ENCODE measurements at regions not wholly inside any gene's neighbourhood (a gene's known extent, or its start where the extent isn't known, plus 50 kb on each side); places are given as distances from the start of the nearest gene placed in this dataset.

DNA sequence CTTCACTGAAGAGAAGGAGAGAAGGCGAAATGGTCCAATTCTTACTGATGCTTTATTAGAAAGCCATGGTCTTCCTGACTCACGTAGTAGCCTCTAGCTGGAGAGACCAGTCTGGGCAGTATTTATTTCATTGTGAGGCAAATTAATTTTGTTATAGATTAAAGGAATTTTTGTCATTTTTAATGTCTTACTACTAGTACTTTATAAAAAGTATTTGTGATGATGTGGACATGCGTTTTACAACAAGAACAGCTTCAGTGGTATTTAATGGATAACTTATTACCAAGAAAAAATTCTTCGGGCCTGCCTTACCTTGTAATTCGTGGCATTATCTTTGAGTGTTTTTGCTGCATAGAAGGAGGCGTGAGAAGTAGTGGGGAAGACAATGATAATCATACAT, 339.4 kb upstream of the SHH start:
- Histone ChIP-seq H3K4me1 (ENCODE audit: insufficient read depth, low read length) (no peaks in the 10 kb centered on the region), H3K9ac (ENCODE audit: low read length) (no peak overlapping the region), H3K4me2 (ENCODE audit: low read length) (no peak overlapping the region), H3K36me3 (ENCODE audit: insufficient read depth, low read length) (no peaks in the 10 kb centered on the region), H2AFZ (ENCODE audit: low read depth, low read length) (no peak overlapping the region), H3K79me2 (ENCODE audit: insufficient read depth, low read length) (no peaks in the 10 kb centered on the region), H3K4me3 (ENCODE audit: insufficient read depth, low read depth, low read length) (no peak overlapping the region), H3K27me3 (ENCODE audit: insufficient read depth, low read length) (peaks cover 2% of the 10 kb centered on the region), H4K20me1 (ENCODE audit: insufficient read depth, low read length) (no peaks in the 10 kb centered on the region), H3K9me3 (ENCODE audit: insufficient read depth, low read depth, low read length) (no peaks in the 10 kb centered on the region), H3K27ac (ENCODE audit: low read depth, low read length) (no peak overlapping the region)
- Mint-ChIP-seq H3K9me3 (ENCODE audit: unreplicated experiment) (peaks cover 2% of the 10 kb centered on the region), H3K27ac (ENCODE audit: unreplicated experiment) (no peak overlapping the region), H3K36me3 (ENCODE audit: low read depth, unreplicated experiment) (no peaks in the 10 kb centered on the region), H3K27me3 (ENCODE audit: low read depth, unreplicated experiment) (peaks cover 22% of the 10 kb centered on the region), H3K4me1 (ENCODE audit: low read depth, unreplicated experiment) (no peaks in the 10 kb centered on the region), H3K4me3 (ENCODE audit: unreplicated experiment) (no peak overlapping the region)
- no peak for FAIRE-seq
- TF ChIP-seq EZH2 (IDR thresholded peaks at IDR 0.05; ENCODE audit: insufficient read depth, low read length): no peak
- TF ChIP-seq, protein P1, sequence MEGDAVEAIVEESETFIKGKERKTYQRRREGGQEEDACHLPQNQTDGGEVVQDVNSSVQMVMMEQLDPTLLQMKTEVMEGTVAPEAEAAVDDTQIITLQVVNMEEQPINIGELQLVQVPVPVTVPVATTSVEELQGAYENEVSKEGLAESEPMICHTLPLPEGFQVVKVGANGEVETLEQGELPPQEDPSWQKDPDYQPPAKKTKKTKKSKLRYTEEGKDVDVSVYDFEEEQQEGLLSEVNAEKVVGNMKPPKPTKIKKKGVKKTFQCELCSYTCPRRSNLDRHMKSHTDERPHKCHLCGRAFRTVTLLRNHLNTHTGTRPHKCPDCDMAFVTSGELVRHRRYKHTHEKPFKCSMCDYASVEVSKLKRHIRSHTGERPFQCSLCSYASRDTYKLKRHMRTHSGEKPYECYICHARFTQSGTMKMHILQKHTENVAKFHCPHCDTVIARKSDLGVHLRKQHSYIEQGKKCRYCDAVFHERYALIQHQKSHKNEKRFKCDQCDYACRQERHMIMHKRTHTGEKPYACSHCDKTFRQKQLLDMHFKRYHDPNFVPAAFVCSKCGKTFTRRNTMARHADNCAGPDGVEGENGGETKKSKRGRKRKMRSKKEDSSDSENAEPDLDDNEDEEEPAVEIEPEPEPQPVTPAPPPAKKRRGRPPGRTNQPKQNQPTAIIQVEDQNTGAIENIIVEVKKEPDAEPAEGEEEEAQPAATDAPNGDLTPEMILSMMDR (IDR thresholded peaks at IDR 0.05; ENCODE audit: insufficient read depth, low read depth, low read length): no peak
- no peak for DNase-seq (ENCODE audit: low read depth)

DNA sequence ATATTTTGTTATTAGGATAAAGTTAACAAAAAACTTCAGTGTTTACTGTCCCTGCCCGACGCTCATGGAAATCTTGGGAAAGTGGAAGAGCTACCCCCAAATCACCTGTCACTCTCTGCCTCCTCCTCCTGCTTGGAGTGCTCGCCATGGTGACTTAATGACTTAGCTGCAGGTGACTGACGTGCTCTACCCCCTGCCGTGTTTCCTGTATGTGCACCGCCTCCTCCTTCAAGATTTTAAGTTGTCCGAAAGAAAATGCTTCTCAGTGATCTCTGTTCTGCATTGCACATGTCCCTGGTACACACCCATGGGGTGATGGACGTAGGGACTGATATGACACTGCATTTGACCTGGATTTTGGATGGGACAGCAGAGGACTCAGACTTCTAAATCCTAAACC, 338.8 kb upstream of the SHH start:
- Mint-ChIP-seq H3K27ac (ENCODE audit: unreplicated experiment) (no peak overlapping the region), H3K4me3 (ENCODE audit: unreplicated experiment) (no peak overlapping the region), H3K9me3 (ENCODE audit: unreplicated experiment) (peaks cover 2% of the 10 kb centered on the region), H3K36me3 (ENCODE audit: low read depth, unreplicated experiment) (no peaks in the 10 kb centered on the region), H3K4me1 (ENCODE audit: low read depth, unreplicated experiment) (no peaks in the 10 kb centered on the region), H3K27me3 (ENCODE audit: low read depth, unreplicated experiment) (peaks cover 25% of the 10 kb centered on the region)
- Histone ChIP-seq H3K4me2 (ENCODE audit: low read length) (no peak overlapping the region), H2AFZ (ENCODE audit: low read depth, low read length) (no peak overlapping the region), H4K20me1 (ENCODE audit: insufficient read depth, low read length) (no peaks in the 10 kb centered on the region), H3K4me1 (ENCODE audit: insufficient read depth, low read length) (no peaks in the 10 kb centered on the region), H3K4me3 (ENCODE audit: insufficient read depth, low read depth, low read length) (no peak overlapping the region), H3K36me3 (ENCODE audit: insufficient read depth, low read length) (no peaks in the 10 kb centered on the region), H3K79me2 (ENCODE audit: insufficient read depth, low read length) (no peaks in the 10 kb centered on the region), H3K27me3 (ENCODE audit: insufficient read depth, low read length) (peaks cover 2% of the 10 kb centered on the region), H3K9me3 (ENCODE audit: insufficient read depth, low read depth, low read length) (no peaks in the 10 kb centered on the region), H3K27ac (ENCODE audit: low read depth, low read length) (no peak overlapping the region), H3K9ac (ENCODE audit: low read length) (no peak overlapping the region)
- FAIRE-seq (no peak), DNase-seq (ENCODE audit: low read depth) (no peak)
- TF ChIP-seq EZH2 (IDR thresholded peaks at IDR 0.05; ENCODE audit: insufficient read depth, low read length): no peak
- TF ChIP-seq, protein P1 (IDR thresholded peaks at IDR 0.05; ENCODE audit: insufficient read depth, low read depth, low read length): no peak

DNA sequence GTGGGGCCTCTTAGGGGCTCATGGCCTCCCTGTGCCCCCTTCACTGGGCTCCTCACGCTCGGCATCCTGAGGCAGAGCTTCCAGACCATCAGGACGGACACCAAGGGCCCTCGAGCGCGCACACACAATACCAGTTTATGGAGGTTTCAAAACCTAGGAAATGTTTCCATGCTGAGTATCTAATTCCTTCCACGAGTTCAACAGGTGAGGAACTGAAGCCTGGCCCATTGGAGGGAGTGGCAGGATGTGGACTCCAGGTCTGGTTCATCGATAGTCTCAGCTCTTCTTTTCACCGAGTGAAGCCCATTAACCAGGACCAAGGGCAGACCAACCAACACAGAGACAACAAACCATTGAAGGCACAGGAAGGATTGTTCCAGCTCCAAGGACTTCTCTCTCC, 336.7 kb upstream of the SHH start:
- H4K20me1 ChIP-seq (ENCODE audit: insufficient read depth, low read length): no peaks in the 10 kb centered on the region
- no peak overlapping the region for H2AFZ ChIP-seq (ENCODE audit: low read depth, low read length)
- Mint-ChIP-seq H3K4me3 (ENCODE audit: unreplicated experiment) (no peak overlapping the region), H3K4me1 (ENCODE audit: low read depth, unreplicated experiment) (no peaks in the 10 kb centered on the region), H3K36me3 (ENCODE audit: low read depth, unreplicated experiment) (no peaks in the 10 kb centered on the region), H3K27ac (ENCODE audit: unreplicated experiment) (no peak overlapping the region), H3K27me3 (ENCODE audit: low read depth, unreplicated experiment) (peaks cover 42% of the 10 kb centered on the region), H3K9me3 (ENCODE audit: unreplicated experiment) (peaks cover 2% of the 10 kb centered on the region)
- H3K4me1 ChIP-seq (ENCODE audit: insufficient read depth, low read length): no peaks in the 10 kb centered on the region
- no peaks in the 10 kb centered on the region for H3K9me3 ChIP-seq (ENCODE audit: insufficient read depth, low read depth, low read length)
- H3K4me3 ChIP-seq (ENCODE audit: insufficient read depth, low read depth, low read length): no peak overlapping the region
- no peaks in the 10 kb centered on the region for H3K36me3 ChIP-seq (ENCODE audit: insufficient read depth, low read length)
- H3K9ac ChIP-seq (ENCODE audit: low read length): no peak overlapping the region
- H3K27me3 ChIP-seq (ENCODE audit: insufficient read depth, low read length): peaks cover 2% of the 10 kb centered on the region
- no peak for TF ChIP-seq EZH2 (IDR thresholded peaks at IDR 0.05; ENCODE audit: insufficient read depth, low read length)
- TF ChIP-seq, protein P1 (IDR thresholded peaks at IDR 0.05; ENCODE audit: insufficient read depth, low read depth, low read length): no peak
- DNase-seq (ENCODE audit: low read depth) (no peak), FAIRE-seq (no peak)
- H3K27ac ChIP-seq (ENCODE audit: low read depth, low read length): no peak overlapping the region
- H3K79me2 ChIP-seq (ENCODE audit: insufficient read depth, low read length): no peaks in the 10 kb centered on the region
- H3K4me2 ChIP-seq (ENCODE audit: low read length): no peak overlapping the region
